Activated T-helper 17 cell treated with anti-CD3 and anti-CD28 coated beads, Interleukin-2, amount 50 U/mL, for 72 hours (primary cell): ENCODE measurements at regions not wholly inside any gene's neighbourhood (a gene's known extent, or its start where the extent isn't known, plus 50 kb on each side); places are given as distances from the start of the nearest gene placed in this dataset.
"Not testable (repeated sequence)": the region's sequence is repeated elsewhere in the genome, so short reads cannot be mapped to it uniquely, and the experiment has no call there.

Experiments used
- ATAC-seq: fragments of 150-1000 bp; cut with Tn5 transposase; replicated peaks from 2 replicates; pipeline ENCODE4 v1.10.0; 2021; ENCODE audit warnings: mild to moderate bottlenecking, moderate library complexity
- H3K27ac Mint-ChIP-seq: one replicate; pipeline ENCODE4 v1.8.0; 2022; ENCODE audit warnings: mixed read lengths
- H3K27me3 Mint-ChIP-seq: one replicate; pipeline ENCODE4 v1.8.0; 2022; ENCODE audit warnings: mixed read lengths
- H3K36me3 Mint-ChIP-seq: one replicate; pipeline ENCODE4 v1.8.0; 2022; ENCODE audit warnings: low read depth, mild to moderate bottlenecking, mixed read lengths
- H3K4me1 Mint-ChIP-seq: one replicate; pipeline ENCODE4 v1.8.0; 2022; ENCODE audit warnings: mixed read lengths
- H3K4me3 Mint-ChIP-seq: one replicate; pipeline ENCODE4 v1.8.0; 2022; ENCODE audit warnings: mild to moderate bottlenecking, mixed read lengths
- H3K9me3 Mint-ChIP-seq: one replicate; pipeline ENCODE4 v1.8.0; 2022; ENCODE audit warnings: mixed read lengths

DNA sequence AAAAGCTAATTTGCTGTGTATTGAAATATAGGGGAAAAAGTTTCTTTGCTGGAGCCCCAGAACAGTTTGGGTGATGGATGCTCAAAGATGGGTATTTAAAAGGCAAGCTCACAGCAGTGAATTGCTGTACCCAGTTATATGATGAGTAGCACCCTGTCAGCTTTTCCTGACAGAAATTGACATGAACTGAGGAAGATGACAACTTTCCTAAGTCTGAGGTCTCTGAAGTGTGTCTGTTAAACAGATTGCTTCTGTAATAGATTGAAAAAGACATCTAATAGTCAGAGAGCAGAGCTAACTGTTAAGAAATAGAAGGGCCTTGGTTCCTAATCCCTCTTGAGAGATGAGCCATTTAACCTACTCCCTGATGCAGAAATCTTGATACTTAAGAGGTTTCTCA lies 1278.0 kb upstream of the ALCAM start:
- no peak for ATAC-seq
- H3K27ac Mint-ChIP-seq = no peak overlapping the region
- H3K36me3 Mint-ChIP-seq = no peaks in the 10 kb centered on the region
- H3K4me3 Mint-ChIP-seq = no peak overlapping the region
- H3K4me1 Mint-ChIP-seq = no peaks in the 10 kb centered on the region
- H3K27me3 Mint-ChIP-seq = no peaks in the 10 kb centered on the region
- H3K9me3 Mint-ChIP-seq = peaks cover 5% of the 10 kb centered on the region

DNA sequence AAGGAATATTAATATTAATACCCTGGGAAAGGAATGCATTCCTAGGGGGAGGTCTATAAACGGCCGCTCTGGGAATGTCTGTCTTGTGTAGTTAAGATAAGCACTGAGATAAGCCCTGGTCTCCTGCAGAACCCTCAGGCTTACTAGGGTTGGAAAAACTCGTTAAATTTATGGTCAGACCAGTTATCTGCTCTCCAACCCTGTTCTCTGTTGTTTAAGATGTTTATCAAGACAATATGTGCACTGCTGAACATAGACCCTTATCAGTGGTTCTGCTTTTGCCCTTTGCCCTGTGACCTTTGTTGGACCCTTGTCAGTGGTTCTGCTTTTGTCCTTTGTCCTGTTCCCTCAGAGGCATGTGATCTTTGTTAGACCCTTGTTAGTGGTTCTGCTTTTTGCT lies 1276.7 kb upstream of the ALCAM start:
- H3K9me3 Mint-ChIP-seq, H3K4me3 Mint-ChIP-seq, H3K27me3 Mint-ChIP-seq, H3K27ac Mint-ChIP-seq, H3K4me1 Mint-ChIP-seq, ATAC-seq, H3K36me3 Mint-ChIP-seq: not testable (repeated sequence)

DNA sequence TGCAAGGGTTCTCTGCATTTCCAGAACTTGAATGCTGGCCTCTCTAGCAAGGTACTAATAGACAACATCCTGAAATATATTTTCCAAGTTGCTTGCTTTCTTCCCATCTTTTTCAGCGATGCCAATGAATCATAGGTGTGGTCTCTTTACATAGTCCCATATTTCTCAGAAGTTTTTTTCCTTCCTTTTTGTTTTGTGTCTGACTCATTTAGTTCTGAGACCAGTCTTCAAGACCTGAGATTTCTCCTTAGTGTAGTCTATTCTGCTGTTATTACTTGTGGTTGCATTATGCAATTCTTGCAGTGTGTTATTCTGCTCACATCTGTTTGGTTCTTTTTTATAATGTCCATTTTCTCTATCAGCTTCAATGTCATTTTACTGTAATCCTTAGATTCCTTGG lies 1265.0 kb upstream of the ALCAM start:
- ATAC-seq = no peak
- no peaks in the 10 kb centered on the region for H3K36me3 Mint-ChIP-seq

DNA sequence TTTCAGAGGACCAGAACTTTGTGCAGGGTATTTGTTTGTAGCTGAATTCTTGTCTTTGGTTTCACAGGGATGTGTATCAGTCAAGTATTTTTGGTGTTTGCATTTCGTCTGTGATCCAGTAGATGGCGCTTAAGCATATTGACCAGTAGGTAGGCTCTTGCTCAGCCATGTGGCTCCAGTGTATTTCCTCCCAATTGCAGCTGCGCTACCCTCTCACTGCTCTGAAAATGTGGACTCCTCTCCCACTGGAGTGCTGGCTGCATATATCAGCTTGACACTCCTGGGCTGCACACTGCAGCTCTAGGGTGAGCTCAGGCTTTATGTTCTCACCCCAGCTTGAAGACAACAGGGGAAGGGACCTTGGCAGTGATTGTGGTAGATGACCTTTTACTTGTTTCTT lies 1264.3 kb upstream of the ALCAM start:
- Mint-ChIP-seq H3K36me3 (no peaks in the 10 kb centered on the region), H3K27me3 (no peaks in the 10 kb centered on the region), H3K4me3 (no peak overlapping the region)

More for the DNA sequence above, 1265.0 kb upstream of the ALCAM start:
- Mint-ChIP-seq H3K27ac (no peak overlapping the region), H3K4me1 (no peaks in the 10 kb centered on the region), H3K9me3 (peaks cover 4% of the 10 kb centered on the region), H3K27me3 (no peaks in the 10 kb centered on the region), H3K4me3 (no peak overlapping the region)

DNA sequence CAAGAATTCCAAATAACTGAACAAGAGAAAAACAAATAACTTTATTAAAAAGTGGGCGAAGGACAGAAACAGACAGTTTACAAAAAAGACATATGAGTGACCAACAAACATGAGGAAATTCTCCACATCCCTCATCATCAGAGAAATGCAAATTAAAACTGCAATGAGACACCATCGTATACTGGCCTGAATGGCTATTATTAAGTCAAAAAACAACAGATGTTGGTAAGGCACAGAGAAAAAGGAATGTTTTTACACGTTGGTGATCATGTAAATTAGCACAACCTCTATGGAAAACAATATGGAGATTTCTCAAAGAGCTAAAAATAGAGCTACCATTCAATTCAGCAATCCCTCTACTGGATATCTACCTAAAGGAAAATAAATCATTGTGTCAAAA lies 1260.4 kb upstream of the ALCAM start:
- no peak overlapping the region for H3K27ac Mint-ChIP-seq
- H3K9me3 Mint-ChIP-seq = no peaks in the 10 kb centered on the region
- ATAC-seq = no peak
- H3K36me3 Mint-ChIP-seq = no peaks in the 10 kb centered on the region
- H3K27me3 Mint-ChIP-seq = no peaks in the 10 kb centered on the region
- no peaks in the 10 kb centered on the region for H3K4me1 Mint-ChIP-seq
- H3K4me3 Mint-ChIP-seq = no peak overlapping the region

More for the DNA sequence above, 1264.3 kb upstream of the ALCAM start:
- no peaks in the 10 kb centered on the region for H3K4me1 Mint-ChIP-seq
- H3K27ac Mint-ChIP-seq = no peak overlapping the region
- ATAC-seq = no peak
- peaks cover 4% of the 10 kb centered on the region for H3K9me3 Mint-ChIP-seq

DNA sequence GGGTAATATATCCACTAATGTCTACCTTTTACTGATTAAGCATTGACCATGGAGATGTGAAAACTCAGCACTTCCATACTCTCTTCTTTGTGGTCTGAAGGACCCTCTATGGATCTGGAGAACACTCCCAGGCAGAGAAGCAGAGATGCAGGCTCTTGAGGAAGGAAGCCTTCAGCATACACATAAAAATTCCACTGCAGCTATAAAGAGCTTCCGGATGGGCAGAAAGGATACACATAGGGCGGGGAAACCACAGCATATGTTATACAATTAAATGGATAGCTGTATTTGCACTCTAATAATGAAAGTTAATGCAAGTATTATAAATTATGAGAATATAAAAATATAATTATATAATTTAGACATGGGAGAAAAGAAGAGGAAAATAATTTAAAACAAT lies 1258.2 kb upstream of the ALCAM start:
- Mint-ChIP-seq H3K27me3 (no peaks in the 10 kb centered on the region), H3K9me3 (peaks cover 6% of the 10 kb centered on the region), H3K4me1 (no peaks in the 10 kb centered on the region), H3K36me3 (no peaks in the 10 kb centered on the region), H3K4me3 (no peak overlapping the region), H3K27ac (no peak overlapping the region)
- ATAC-seq = no peak

DNA sequence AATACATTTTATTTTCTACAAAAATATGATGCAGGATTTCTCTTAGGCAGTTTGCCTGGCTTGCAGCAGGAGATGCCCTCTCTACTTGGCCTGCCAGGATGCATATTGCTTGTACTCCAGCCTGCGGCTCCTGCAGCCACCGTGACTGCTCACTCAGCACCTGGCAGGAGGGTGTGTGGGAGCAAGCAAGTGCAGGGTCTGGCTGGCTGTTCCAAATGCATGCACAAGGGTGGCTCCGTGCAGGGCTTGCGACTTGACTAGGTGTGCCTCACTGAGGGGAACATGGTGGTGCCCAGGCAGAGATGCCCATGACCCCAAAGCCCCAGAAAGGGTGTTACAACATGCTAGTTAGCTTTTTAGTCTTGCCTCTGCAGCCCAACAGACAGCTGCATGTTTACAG lies 1240.2 kb upstream of the ALCAM start:
- H3K9me3 Mint-ChIP-seq = peaks cover 5% of the 10 kb centered on the region
- no peak overlapping the region for H3K4me3 Mint-ChIP-seq
- no peak for ATAC-seq
- H3K36me3 Mint-ChIP-seq = no peaks in the 10 kb centered on the region
- no peak overlapping the region for H3K27ac Mint-ChIP-seq
- no peaks in the 10 kb centered on the region for H3K27me3 Mint-ChIP-seq
- H3K4me1 Mint-ChIP-seq = no peaks in the 10 kb centered on the region

DNA sequence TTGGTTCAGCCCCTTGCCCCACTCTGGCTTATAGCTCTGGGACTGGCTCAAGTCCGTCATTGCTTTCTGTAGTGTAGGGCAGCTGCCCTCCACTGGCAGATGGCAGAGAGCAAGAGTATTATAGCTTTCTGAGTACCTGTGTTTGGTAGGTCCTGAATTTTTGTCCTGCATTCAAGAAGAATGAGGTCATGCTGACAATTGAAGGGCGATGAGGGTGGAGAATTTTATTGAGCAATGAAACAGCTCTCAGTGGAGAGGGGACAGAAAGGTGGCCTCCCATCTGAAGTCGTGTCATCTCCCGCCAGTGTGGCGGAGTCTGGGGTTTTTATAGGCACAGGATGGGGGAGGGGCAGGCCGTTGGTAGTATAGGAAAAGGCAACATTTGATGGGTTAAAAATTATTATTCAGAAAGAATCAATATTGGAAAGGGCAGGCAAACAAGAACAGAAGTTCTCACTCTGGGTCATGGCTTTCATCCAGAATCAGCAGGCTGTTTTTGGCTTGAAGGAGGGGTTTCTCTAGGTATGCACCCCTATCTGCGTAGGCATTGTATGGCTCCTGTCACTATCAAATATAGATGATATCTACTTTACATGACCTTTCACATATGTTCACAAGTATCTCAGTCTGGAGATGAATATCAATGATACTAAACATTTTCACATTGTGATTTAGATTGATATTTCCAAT lies 1239.7 kb upstream of the ALCAM start:
- no peaks in the 10 kb centered on the region for H3K36me3 Mint-ChIP-seq
- H3K4me1 Mint-ChIP-seq = no peaks in the 10 kb centered on the region
- no peak overlapping the region for H3K4me3 Mint-ChIP-seq
- ATAC-seq = no peak
- H3K27me3 Mint-ChIP-seq = no peaks in the 10 kb centered on the region
- H3K9me3 Mint-ChIP-seq = peaks cover 5% of the 10 kb centered on the region
- H3K27ac Mint-ChIP-seq = no peak overlapping the region

DNA sequence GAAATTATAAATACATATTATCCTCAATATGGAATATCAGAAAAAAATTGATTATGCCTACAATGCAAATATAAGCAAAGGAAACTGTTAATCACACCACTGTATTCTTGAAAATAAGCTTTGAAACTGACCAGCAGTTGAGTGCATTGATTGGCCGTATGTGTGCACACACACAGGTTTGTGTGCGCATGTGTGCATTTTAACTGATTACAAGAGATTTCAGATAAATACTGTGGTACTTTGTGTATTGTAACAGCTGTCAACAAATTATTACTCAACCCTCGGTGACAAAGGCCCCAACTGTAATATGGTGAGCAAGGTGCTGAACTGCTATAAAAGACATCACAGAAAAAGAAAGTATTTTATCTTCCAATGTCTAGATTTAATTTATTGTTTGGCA lies 1238.9 kb upstream of the ALCAM start:
- no peak overlapping the region for H3K27ac Mint-ChIP-seq
- H3K4me3 Mint-ChIP-seq = no peak overlapping the region
- no peaks in the 10 kb centered on the region for H3K36me3 Mint-ChIP-seq
- H3K9me3 Mint-ChIP-seq = peaks cover 5% of the 10 kb centered on the region
- no peak for ATAC-seq
- no peaks in the 10 kb centered on the region for H3K27me3 Mint-ChIP-seq
- no peaks in the 10 kb centered on the region for H3K4me1 Mint-ChIP-seq

DNA sequence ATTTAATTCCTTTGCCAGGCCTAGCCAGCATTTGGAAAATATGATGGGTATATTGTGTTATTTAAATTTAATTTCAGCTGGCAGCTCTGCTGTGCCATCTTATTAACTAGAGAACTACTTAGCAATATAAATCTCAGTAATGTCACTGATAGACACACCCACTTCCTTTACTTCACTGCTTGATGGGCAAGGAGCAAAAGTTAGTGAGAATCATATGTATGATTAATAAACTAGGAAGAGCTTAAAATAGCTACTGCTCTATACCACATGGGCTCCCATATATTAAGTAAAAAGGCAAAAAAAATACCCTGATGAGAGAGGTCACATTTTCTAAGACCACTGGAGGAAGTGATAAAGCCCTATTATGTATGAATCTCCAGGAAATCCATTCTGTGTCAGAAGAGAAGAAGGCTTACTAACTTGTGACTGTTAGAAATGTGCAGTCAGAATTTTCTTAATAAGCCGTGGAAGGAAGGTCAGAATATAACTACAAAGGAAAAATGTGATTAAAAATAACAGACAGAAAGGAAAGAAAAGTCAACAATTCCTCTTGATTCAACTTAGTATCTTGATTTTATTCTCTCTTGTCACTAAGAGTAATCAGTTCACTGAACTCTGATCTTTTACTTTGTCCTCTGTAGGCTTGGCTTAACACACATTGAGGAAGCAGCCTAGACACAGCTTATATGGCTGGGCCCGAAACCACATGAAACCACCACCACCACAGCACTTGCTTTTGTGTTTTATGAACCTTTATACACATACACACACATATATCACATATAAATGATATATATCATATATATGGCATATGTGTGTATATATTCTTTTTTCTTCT lies 1233.9 kb upstream of the ALCAM start:
- Mint-ChIP-seq H3K9me3 (peaks cover 5% of the 10 kb centered on the region), H3K27ac (no peak overlapping the region), H3K36me3 (no peaks in the 10 kb centered on the region), H3K27me3 (no peaks in the 10 kb centered on the region), H3K4me1 (no peaks in the 10 kb centered on the region), H3K4me3 (no peak overlapping the region)
- no peak for ATAC-seq

DNA sequence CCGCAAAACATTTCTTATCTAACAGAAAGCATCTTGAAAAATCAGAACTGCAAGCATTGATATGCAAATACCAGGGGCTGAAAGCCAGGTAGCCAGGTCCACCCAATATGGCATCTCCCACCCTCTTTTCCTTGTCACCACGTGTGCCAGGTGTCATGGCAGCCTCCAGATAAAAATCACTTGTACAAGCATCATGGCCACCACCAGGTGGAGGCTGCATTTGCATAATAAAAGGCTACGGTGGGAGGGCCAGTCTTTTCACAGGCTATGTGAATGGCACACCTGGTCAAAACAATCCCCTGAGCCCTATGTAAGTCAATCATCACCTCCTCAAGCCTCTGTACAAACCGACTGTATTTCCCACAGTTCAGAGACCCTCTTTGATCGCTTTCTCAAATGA lies 1233.1 kb upstream of the ALCAM start:
- Mint-ChIP-seq H3K36me3 (no peaks in the 10 kb centered on the region), H3K4me1 (no peaks in the 10 kb centered on the region), H3K27me3 (no peaks in the 10 kb centered on the region), H3K27ac (no peak overlapping the region), H3K4me3 (no peak overlapping the region), H3K9me3 (peaks cover 5% of the 10 kb centered on the region)
- ATAC-seq = no peak

DNA sequence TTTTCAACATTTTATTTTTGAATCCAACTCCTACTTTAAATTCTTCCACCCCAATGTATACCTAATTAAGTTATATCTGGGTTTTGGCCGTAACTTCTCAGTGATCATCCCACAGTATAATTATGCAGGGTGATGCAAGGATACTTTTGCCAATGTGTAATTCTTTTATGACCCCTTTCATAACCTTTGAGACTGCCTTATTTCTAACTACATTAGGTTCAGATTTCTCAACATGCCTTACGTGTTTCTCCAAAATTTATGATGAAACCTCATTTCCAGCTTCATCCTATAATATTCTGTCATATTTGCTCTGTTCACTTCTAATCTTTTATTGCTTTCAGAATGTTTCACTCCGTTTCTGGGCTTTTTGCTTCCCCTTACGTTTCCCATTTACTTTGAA lies 1229.6 kb upstream of the ALCAM start:
- no peak for ATAC-seq
- H3K27ac Mint-ChIP-seq = no peak overlapping the region
- H3K4me1 Mint-ChIP-seq = no peaks in the 10 kb centered on the region
- H3K27me3 Mint-ChIP-seq = no peaks in the 10 kb centered on the region
- H3K4me3 Mint-ChIP-seq = no peak overlapping the region
- H3K36me3 Mint-ChIP-seq = no peaks in the 10 kb centered on the region
- no peaks in the 10 kb centered on the region for H3K9me3 Mint-ChIP-seq

DNA sequence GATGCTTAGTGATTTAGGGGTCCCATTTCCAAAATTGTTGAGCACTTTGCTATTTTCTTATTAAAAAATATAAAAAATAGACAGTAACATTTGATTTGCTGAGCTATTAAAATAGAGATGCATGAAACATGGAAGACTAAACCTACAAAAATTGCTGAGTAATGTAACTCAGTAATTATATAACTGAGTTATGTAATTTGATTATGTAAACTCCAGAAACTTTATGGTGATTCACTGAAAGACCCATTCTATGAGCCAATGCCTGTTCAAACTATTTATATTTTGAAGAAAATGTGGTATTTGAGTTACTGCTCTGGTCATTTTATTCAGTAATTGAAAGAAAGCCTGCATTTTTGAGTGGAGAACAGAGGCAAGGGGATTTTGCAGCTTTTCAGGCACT lies 1221.5 kb upstream of the ALCAM start:
- Mint-ChIP-seq H3K4me3 (no peak overlapping the region), H3K27ac (no peak overlapping the region), H3K9me3 (peaks cover 5% of the 10 kb centered on the region), H3K36me3 (no peaks in the 10 kb centered on the region), H3K27me3 (no peaks in the 10 kb centered on the region), H3K4me1 (no peaks in the 10 kb centered on the region)
- ATAC-seq = no peak

DNA sequence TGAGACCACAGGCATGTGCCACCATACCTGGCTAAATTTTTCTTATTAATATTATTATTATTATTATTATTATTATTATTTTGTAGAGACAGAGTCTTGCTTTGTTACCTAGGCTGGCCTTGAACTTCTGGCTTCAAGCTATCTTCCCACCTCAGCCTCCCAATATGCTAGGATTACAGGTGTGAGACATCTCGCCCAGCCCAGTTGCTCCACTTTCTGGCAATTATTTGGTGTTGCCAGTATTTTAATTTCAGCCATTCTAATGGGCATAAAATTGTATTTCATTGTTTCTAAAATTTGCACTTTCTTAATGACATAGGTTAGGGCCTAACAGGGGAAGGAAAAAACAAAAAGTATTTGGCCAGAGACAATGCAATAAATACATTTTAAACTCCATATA lies 1217.6 kb upstream of the ALCAM start:
- Mint-ChIP-seq H3K27ac (no peak overlapping the region), H3K4me1 (no peaks in the 10 kb centered on the region), H3K27me3 (no peaks in the 10 kb centered on the region), H3K4me3 (no peak overlapping the region), H3K9me3 (peaks cover 5% of the 10 kb centered on the region), H3K36me3 (no peaks in the 10 kb centered on the region)
- no peak for ATAC-seq

DNA sequence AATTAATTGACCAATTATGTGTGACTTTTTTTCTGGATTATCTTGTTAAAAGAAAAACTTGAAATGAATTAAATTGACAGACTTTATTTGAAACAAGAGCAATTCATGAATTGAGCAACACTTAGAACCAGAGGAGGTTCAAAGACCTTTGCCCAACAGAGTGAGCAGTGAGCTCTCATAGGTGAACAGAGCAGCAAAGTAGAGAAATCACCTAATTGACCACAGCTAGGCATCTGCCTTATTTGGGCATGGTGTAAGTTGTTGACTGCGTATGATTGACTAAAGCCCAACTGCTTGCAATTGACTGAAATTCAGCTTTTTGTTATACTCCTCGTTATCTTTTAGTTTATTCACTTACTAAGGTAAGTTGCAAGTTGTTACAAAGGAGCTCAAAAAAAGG lies 1216.0 kb upstream of the ALCAM start:
- ATAC-seq = no peak
- no peaks in the 10 kb centered on the region for H3K27me3 Mint-ChIP-seq
- H3K4me1 Mint-ChIP-seq = no peaks in the 10 kb centered on the region
- no peak overlapping the region for H3K4me3 Mint-ChIP-seq
- H3K9me3 Mint-ChIP-seq = peaks cover 5% of the 10 kb centered on the region
- H3K36me3 Mint-ChIP-seq = no peaks in the 10 kb centered on the region
- no peak overlapping the region for H3K27ac Mint-ChIP-seq
